K562 (cell line): ENCODE measurements at regions not wholly inside any gene's neighbourhood (a gene's known extent, or its start where the extent isn't known, plus 50 kb on each side); places are given as distances from the start of the nearest gene placed in this dataset.

Source experiments
- ATAC-seq: fragments of 200-7000 bp; cut with Tn5 transposase; 3 replicates; pipeline ENCODE4 v1.9.1; 2020; ENCODE audit warnings: moderate library complexity
- BruUV-seq: library from RNA; stranded (reverse); fragments of 400-500 nt; replicated peaks from 2 replicates; lab custom pipeline; 2021; lab: Mats Ljungman, UMichigan
- CTCF ChIA-PET: fragments of 300-600 bp; formaldehyde crosslinking; extraction: SDS; loops from one replicate; lab custom pipeline; 2021; ENCODE audit warnings: low intra/inter-chr PET ratio; lab: Yijun Ruan, JAX
- POLR2A ChIA-PET: fragments of 300-600, 350-650 bp; sonication (Branson Sonifier 250); formaldehyde crosslinking; extraction: SDS; loops from one replicate; lab custom pipeline; 2021; ENCODE audit warnings: antibody characterized with exemption, inconsistent platforms; lab: Yijun Ruan, JAX
- DNase-seq, 4 experiments: peaks; one replicate each; pipeline versions ENCODE4 v3.0.0 to v3.0.0-alpha.2; 2011 to 2018; ENCODE audit warnings: low spot score in 3 of 4, mixed read lengths in 3 of 4; ENCODE audit errors: extremely low read depth in 1 of 4
- FAIRE-seq: peaks from 2 replicates; lab custom pipeline; 2011; peaks lifted over from hg19 to GRCh38; lab: Jason Lieb, UNC
- H2AFZ ChIP-seq: 2 replicates; pipeline ENCODE4 v1.6.0; 2011; ENCODE audit warnings: low read depth, low read length, control low read depth, inconsistent platforms
- H3K27ac ChIP-seq: fragments of 200-600 bp; 3 replicates; pipeline ENCODE4 v1.8.0; 2011; ENCODE audit warnings: low read depth, mild to moderate bottlenecking, control low read depth, inconsistent platforms, low read length, moderate library complexity, mixed read lengths; ENCODE audit errors: extremely low read depth
- H3K27me3 ChIP-seq, 2 experiments: fragments of 300-600 bp in 1 of 2; 2 replicates in 1 of 2; 3 replicates in 1 of 2; pipeline versions ENCODE4 v1.6.0 to v1.8.0; 2011; ENCODE audit warnings: inconsistent platforms in 2 of 2, low read length in 2 of 2, mild to moderate bottlenecking in 1 of 2, mixed read lengths in 1 of 2, moderate library complexity in 1 of 2; ENCODE audit not compliant: control insufficient read depth in 2 of 2, insufficient read depth in 2 of 2
- H3K36me3 ChIP-seq: fragments of 300-600 bp; 3 replicates; pipeline ENCODE4 v1.8.0; 2011; ENCODE audit warnings: mild to moderate bottlenecking, low read length, inconsistent platforms; ENCODE audit not compliant: control insufficient read depth, insufficient read depth
- H3K4me1 ChIP-seq, 2 experiments: fragments of 200-600 bp in 1 of 2; replicated peaks in 1 of 2; 2 replicates in 1 of 2; 3 replicates in 1 of 2; pipeline versions ENCODE4 v1.5.1 to v1.8.0; 2011; ENCODE audit warnings: inconsistent platforms in 2 of 2, low read length in 2 of 2, mild to moderate bottlenecking in 1 of 2, mixed read lengths in 1 of 2, moderate library complexity in 1 of 2; ENCODE audit not compliant: control insufficient read depth in 2 of 2, insufficient read depth in 2 of 2
- H3K4me2 ChIP-seq: 2 replicates; pipeline ENCODE4 v1.6.1; 2011; ENCODE audit warnings: low read length, control low read depth, inconsistent platforms, mixed read lengths; ENCODE audit not compliant: insufficient read depth
- H3K4me3 ChIP-seq: fragments of 200-600 bp; sonication (generic), shearing (Covaris generic); 2 replicates; pipeline ENCODE4 v1.5.1; 2016; ENCODE audit warnings: control low read depth, inconsistent platforms
- H3K79me2 ChIP-seq: fragments of 200-600 bp; 3 replicates; pipeline ENCODE4 v1.8.0; 2011; ENCODE audit warnings: low read length, inconsistent platforms; ENCODE audit not compliant: control insufficient read depth, insufficient read depth
- H3K9ac ChIP-seq, 2 experiments: 2 replicates each; pipeline versions ENCODE4 v1.6.0 to v1.6.1; 2011; ENCODE audit warnings: low read depth in 2 of 2, low read length in 2 of 2, control low read depth in 1 of 2, inconsistent platforms in 1 of 2, mild to moderate bottlenecking in 1 of 2, mixed read lengths in 1 of 2; ENCODE audit not compliant: insufficient read depth in 1 of 2
- H3K9me1 ChIP-seq: one replicate; pipeline ENCODE4 v1.6.0; 2011; ENCODE audit warnings: inconsistent platforms, mild to moderate bottlenecking, low read length, moderate library complexity; ENCODE audit not compliant: control insufficient read depth, insufficient read depth
- H3K9me3 ChIP-seq: replicated peaks from 2 replicates; pipeline ENCODE4 v1.5.1; 2011; ENCODE audit warnings: low read depth, low read length, inconsistent platforms; ENCODE audit not compliant: control insufficient read depth, insufficient read depth
- H4K20me1 ChIP-seq: replicated peaks from 2 replicates; pipeline ENCODE4 v1.6.1; 2011; ENCODE audit warnings: low read length, inconsistent platforms, mixed read lengths; ENCODE audit not compliant: control insufficient read depth, insufficient read depth
- ETS2 ChIP-seq: IDR thresholded peaks from 2 replicates; pipeline ENCODE4 v1.6.1; 2016; ENCODE audit warnings: borderline replicate concordance, missing genetic modification characterization, mild to moderate bottlenecking, moderate library complexity, missing compliant biosample characterization; ENCODE audit not compliant: poor library complexity, severe bottlenecking
- MIER1 ChIP-seq: fragments of 450-650 bp; IDR thresholded peaks from 2 replicates; pipeline ENCODE4 v1.6.1; 2016; ENCODE audit warnings: antibody characterized with exemption, mild to moderate bottlenecking, low read depth
- STAT5B ChIP-seq: fragments of 250-450 bp; sonication (Bioruptor Pico); IDR thresholded peaks from 2 replicates; pipeline ENCODE4 v1.8.0; 2021; ENCODE audit warnings: mild to moderate bottlenecking, inconsistent platforms
- ZFX ChIP-seq: sonication (generic); formaldehyde crosslinking; IDR thresholded peaks from 2 replicates; pipeline ENCODE4 v1.8.0; 2022; ENCODE audit warnings: mild to moderate bottlenecking, missing genetic modification reagents, moderate library complexity
- WGBS: fragments of 100-300 bp; shearing (Covaris generic); methylation state at CpG from one replicate; pipeline ENCODE4 v1.1.6; 2016; ENCODE audit warnings: low coverage, mixed read lengths; ENCODE audit not compliant: insufficient coverage; ENCODE audit errors: missing lambda C conversion rate; 5-methylcytosine and 5-hydroxymethylcytosine counted together
- in situ Hi-C: fragments of 300-500 bp; cut with MboI; formaldehyde crosslinking; loops from 4 replicates; pipeline ENCODE4 v1.15.0; 2018; ENCODE audit warnings: inconsistent platforms, mixed read lengths
- intact Hi-C: fragments of 100-400 bp; cut with micrococcal nuclease; formaldehyde crosslinking; loops from 2 replicates; pipeline ENCODE4 v1.14.2; 2022
- TF ChIP-seq, protein P1 (sequence below): fragments of 250-450 bp; sonication (Bioruptor Pico); IDR thresholded peaks from 2 replicates; pipeline ENCODE4 v1.8.0; 2022; ENCODE audit warnings: moderate library complexity, mild to moderate bottlenecking, inconsistent platforms

DNA sequence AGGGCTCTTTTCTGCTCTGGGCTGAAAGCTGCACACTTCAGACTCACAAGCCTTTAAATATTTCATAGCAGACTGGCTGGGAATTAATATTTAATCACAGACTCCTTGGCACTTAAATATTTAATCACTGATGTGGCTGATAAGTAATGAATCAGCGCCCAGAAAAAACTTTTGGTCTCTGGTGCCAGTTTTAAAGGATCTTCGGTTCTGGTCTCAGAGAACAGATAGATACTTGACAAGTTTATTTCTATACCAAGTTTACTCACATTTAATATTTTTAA is 201.2 kb downstream of the MYCN start:
- no peaks in the 10 kb centered on the region for H3K27me3 ChIP-seq
- POLR2A ChIA-PET = no interaction called here
- H2AFZ ChIP-seq = no peak overlapping the region
- no peak for FAIRE-seq
- WGBS = 0% methylated on average over 2 of the region's 2 CpGs
- no peak overlapping the region for H3K4me3 ChIP-seq
- H3K9me1 ChIP-seq = no peaks in the 10 kb centered on the region
- CTCF ChIA-PET = no interaction called here
- in situ Hi-C loops = no loop called here
- no peaks in the 10 kb centered on the region for H3K36me3 ChIP-seq
- 0 out of 2 replicates have a peak, but pooled peaks cover 2% of the 10 kb centered on the region for H3K9me3 ChIP-seq
- H3K4me2 ChIP-seq = no peak overlapping the region
- no peak for ATAC-seq
- no peak overlapping the region for H3K27ac ChIP-seq
- no TSS peak for BruUV-seq
- H3K79me2 ChIP-seq = no peaks in the 10 kb centered on the region
- H4K20me1 ChIP-seq = no peaks in the 10 kb centered on the region; the same call in 1 of the 2 replicates
- DNase-seq = no peak
- no peaks in the 10 kb centered on the region for H3K4me1 ChIP-seq
- TF ChIP-seq ZFX = no peak
- TF ChIP-seq ETS2 (tag) = no peak
- no peak for TF ChIP-seq STAT5B
- no peak for TF ChIP-seq MIER1
- TF ChIP-seq, protein P1, sequence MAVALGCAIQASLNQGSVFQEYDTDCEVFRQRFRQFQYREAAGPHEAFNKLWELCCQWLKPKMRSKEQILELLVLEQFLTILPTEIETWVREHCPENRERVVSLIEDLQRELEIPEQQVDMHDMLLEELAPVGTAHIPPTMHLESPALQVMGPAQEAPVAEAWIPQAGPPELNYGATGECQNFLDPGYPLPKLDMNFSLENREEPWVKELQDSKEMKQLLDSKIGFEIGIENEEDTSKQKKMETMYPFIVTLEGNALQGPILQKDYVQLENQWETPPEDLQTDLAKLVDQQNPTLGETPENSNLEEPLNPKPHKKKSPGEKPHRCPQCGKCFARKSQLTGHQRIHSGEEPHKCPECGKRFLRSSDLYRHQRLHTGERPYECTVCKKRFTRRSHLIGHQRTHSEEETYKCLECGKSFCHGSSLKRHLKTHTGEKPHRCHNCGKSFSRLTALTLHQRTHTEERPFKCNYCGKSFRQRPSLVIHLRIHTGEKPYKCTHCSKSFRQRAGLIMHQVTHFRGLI = no peak
- TF ChIP-seq, all 486 proteins: peak for 0
- intact Hi-C loops = no loop called here
- H3K9ac ChIP-seq = no peak overlapping the region
